Left forelimb (tissue), 1 donor: ENCODE measurements at regions not wholly inside any gene's neighbourhood (a gene's known extent, or its start where the extent isn't known, plus 50 kb on each side); places are given as distances from the start of the nearest gene placed in this dataset.
"Not testable (repeated sequence)": the region's sequence is repeated elsewhere in the genome, so short reads cannot be mapped to it uniquely, and the experiment has no call there.

Source experiments
- DNase-seq: peaks from one replicate; pipeline ENCODE4 v3.0.0-alpha.2; 2018; ENCODE audit warnings: low spot score

DNA sequence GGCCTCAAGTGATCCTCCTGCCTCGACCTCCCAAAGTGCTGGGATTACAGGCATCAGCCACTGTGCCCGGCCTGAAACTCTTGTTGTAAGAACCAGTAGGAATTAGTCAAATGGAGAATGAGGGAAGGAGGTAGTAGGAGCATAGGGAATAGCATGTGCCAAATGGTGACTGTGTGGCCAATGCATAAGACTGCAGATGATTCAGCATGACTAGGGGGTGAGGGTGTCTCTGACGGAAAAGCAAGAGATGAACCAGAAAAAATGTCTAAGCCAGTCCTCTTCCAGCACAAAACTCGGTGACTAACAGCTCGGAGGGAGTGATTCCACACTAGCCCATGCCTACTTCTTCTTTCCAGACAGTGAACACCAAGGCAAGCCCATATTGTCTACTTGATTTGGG is 58.2 kb upstream of the DUSP21 start:
- no peak for DNase-seq

GRCh38 chrX:44784241-44784640 is 59.6 kb upstream of the DUSP21 start:
- DNase-seq, result no peak

DNA sequence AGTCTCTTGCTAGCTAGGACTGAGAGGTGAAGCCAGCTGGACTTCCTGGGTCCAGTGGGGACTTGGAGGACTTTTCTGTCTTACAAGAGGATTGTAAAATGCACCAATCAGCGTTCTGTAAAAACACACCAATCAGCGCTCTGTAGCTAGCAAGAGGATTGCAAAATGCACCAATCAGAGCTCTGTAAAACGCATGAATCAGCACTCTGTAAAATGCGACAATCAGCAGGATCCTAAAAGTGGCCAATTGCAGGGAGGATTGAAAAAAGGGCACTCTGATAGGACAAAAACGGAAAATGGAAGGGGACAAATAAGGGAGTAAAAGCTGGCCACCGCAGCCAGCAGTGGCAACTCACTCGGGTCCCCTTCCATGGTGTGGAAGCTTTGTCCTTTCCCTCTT is 65.6 kb upstream of the DUSP21 start:
- DNase-seq, result no peak

GRCh38 chrX:44775726-44776125 is 68.1 kb upstream of the DUSP21 start:
- no peak for DNase-seq

DNA sequence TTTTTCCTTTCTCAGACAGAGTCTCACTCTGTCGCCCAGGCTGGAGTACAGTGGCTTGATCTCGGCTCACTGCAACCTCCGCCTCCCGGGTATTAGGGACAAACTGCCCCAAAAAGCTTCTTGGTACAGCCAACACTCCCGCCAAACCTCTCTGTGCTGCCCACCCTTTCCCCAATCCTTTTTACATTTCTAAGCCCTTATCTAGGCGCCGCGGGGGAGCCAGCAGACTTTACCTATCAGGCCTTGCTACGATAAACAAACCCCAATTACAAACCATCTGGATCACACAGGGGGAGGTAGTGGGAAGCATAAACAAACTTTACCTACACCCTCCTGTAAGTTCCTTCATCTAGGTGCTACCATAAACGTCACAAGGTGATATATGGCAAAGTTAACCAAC is 69.8 kb upstream of the DUSP21 start:
- not testable (repeated sequence) for DNase-seq

GRCh38 chrX:44770121-44770520 is 73.7 kb upstream of the DUSP21 start:
- no peak for DNase-seq

DNA sequence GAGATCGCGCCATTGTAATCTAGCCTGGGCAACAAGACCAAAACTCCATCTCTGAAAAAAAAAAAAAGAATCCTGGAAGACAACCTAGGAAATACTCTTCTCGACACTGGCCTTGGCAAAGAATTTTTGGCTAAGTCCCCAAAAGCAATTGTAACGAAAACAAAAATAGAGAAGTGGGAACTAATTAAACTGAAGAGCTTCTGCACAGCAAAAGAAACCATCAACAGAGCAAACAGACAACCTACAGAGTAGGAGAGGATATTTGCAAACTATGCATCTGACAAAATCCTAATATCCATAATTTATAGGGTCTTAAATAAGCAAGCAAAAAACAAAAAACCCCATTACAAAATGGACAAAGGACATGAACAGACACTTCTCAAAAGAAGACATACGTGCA is 76.5 kb upstream of the DUSP21 start:
- no peak for DNase-seq

DNA sequence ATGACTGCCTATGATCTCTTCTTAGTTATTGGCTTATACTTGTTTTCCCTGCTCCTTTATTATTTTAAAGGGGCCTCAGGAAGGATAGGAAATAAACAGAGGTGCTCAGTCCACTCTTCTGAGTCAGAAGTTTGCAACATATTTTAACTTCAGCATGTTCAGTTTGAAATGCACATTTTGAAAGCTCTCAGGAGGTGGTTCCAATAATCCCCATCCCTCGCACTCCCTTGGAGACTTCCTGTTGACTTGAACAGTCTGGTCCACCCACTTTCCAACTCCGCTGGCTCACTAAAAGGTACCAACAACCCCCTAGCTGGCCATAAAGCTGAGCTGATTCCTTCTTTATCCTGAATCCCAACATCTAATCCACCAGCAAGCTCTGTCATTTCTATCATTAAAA is 78.3 kb upstream of the DUSP21 start:
- DNase-seq, result no peak

GRCh38 chrX:44747969-44748368 is 95.9 kb upstream of the DUSP21 start:
- no peak for DNase-seq

GRCh38 chrX:44747317-44747716 is 96.5 kb upstream of the DUSP21 start:
- DNase-seq, result no peak

DNA sequence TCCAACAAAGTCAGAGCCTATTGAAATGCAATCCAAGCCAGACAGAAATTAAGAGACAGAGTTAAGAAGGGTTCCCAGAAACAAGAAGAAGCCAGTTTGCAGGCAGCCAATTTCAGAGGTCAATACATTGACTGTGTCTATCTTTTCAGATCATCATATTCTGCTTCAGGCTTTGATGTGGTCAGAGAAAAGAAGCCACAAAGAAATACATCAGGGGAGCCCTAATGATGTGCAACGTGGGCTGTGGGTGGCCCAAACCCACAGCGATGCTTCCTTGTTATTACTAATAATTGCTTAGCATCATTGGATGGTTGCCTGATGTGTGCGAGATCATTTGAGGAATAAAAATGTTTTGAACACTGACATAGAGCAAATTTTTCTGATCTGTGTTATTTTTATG is 99.0 kb upstream of the DUSP21 start:
- no peak for DNase-seq

- no peak for DNase-seq
These were observed 101.2 kb upstream of the DUSP21 start for GRCh38 chrX:44742480-44743155.

- not testable (repeated sequence) for DNase-seq
These were observed 102.0 kb upstream of the DUSP21 start for GRCh38 chrX:44741859-44742258.

DNA sequence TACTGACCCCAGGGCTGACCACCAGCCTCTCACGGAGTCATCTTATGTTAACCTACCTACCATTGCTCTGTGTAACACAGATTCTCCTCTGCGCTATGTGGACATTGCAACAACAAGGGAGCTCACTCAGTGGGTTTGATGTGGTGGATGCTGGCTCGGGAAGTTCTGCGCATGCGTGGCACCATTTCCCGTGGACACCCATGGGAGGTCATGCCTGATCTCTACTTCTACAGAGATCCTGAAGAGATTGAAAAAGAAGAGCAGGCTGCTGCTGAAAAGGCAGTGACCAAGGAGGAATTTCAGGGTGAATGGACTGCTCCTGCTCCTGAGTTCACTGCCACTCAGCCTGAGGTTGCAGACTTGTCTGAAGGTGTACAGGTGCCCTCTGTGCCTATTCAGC is 102.4 kb upstream of the DUSP21 start:
- not testable (repeated sequence) for DNase-seq

DNA sequence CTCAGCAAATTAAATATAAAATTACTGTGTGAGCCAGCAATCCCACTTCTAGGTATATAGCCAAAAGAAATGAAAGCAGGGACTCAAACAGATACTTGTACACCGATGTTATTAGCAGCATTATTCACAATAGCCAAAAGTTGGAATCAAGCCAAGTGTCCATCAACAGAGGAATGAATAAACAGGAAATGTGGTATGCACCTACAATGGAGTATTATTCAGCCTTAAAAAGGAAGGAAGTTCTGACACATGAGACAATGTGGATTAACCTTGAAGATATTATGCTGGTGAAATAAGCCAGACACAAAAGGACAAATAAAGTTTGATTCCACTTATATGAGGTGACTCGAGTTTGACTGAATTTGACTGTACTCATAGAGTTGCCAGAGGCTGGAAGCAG is 108.3 kb upstream of the DUSP21 start:
- DNase-seq, result no peak

DNA sequence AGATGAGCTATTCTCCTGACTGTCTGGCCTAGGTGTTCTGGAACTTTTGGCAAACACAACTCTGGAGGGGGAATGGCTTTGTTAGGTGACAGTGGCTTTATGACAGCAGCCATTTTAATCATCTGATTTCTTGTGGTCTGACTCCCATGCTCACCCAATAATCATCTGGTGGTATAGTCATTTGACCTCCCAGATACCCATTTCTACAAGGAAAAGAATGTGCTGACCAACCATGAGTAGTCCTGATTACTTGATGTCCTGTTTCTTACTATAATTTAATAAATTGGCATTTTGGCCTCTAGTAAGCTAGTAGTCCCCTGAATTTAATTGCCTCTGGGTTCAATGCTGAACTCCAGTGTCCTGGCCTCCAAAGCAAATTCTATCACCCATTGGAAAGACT is 109.9 kb upstream of the DUSP21 start:
- no peak for DNase-seq

DNA sequence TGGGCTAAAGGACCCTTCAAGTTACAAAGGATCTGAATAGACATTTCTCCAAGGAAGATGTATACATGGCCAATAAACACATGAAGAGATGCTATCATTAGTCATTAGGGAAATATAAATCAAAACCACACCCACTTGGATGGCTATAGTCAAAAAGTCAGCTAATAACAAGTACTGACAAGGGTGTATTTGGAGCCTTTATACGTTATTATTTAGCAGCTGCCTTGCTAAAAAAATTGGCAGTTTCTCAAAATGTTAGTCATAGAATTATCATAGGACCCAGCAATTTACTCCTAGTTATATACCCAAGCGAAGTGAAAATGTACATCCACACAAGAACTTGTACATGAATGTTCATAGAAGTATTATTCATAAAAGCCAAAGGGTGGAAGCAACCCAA is 112.7 kb upstream of the DUSP21 start:
- no peak for DNase-seq

DNA sequence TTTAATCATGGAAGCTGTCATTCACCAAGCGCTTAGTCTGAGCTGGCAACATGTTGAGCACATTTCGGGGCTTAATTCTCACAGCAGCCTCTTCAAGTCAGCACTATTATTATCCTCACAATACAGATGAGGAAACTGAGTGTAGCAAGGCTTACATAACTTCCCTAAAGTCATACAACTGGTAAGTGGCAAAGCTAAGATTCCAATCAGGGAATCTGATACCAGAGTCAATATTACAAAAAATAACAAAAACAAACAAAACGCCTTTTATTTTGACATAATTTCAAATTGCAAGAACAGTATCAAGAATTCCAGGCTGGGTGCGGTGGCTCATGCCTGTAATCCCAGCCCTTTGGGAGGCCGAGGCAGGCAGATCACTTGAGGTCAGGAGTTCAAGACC is 120.4 kb upstream of the DUSP21 start:
- DNase-seq, result no peak

GRCh38 chrX:44708470-44708869 is 135.4 kb upstream of the DUSP21 start:
- no peak for DNase-seq

GRCh38 chrX:44705817-44706551 is 137.8 kb upstream of the DUSP21 start:
- DNase-seq, result no peak

DNA sequence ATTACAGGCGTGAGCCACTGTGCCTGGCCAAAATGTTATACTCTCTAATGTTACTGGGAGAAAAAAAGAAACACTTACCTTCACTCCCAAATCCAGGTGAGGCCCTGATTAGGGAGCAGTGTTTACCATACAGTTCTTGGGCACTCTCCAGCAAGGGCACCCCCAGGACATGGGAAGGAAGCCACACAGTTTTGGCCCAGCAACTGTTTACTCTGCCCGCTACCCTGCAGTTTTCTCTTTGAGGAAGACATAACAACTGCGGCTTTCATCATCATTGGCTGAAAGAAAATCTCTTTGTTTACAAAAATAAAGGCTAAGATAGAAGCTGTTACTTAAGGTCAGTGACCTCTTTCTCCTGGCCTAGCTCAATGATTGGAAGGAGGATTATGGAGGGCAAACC is 145.5 kb upstream of the DUSP21 start:
- DNase-seq, result no peak

DNA sequence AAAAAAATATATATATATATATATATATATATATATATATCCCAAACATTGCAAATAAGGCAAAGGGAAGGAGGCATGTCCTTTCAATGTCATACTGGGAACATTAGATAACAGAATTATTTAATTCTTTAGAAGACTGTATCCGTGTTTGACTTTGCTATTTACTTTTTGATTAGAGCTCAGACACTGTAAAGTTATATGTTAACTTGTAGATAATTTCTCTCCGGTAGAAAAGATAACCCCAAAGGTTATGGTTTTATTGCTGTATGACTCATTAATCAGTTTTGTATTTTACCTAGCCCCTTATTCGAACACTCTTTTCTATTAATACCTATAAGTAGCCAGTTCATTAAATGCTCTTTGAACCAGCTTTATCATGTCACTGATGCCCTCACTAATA is 150.6 kb upstream of the DUSP21 start:
- no peak for DNase-seq

DNA sequence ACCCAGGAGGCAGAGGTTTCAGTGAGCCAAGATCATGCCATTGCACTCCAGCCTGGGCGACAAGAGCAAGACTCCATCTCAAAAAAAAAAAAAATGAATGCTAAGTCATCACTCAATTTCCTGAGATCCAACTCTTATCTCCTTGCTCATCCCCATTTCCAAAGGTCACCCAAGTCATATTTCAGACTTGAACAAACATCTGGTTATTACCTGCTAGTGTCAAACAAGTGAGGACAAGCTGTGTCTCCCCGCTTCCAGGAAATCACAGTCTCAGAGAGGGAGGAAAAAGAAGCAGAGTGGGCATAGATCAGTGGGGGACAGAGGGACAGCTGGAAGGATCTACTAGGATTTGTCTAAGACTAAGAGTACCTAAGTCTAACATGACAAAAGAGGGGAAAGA is 147.5 kb upstream of the FUNDC1 start:
- no peak for DNase-seq
